WTC11 (cell line): ENCODE measurements at regions not wholly inside any gene's neighbourhood (a gene's known extent, or its start where the extent isn't known, plus 50 kb on each side); places are given as distances from the start of the nearest gene placed in this dataset.

Source experiments
- ATAC-seq: fragments of 200-7000 bp; cut with Tn5 transposase; 2 replicates; pipeline ENCODE4 v1.10.0; 2021; ENCODE audit warnings: mild to moderate bottlenecking, moderate library complexity
- CTCF ChIA-PET: fragments of 300-600 bp; sonication (Branson Sonifier 250); formaldehyde crosslinking; loops from one replicate; lab custom pipeline; 2021; ENCODE audit warnings: antibody characterized with exemption; lab: Charles Lee
- POLR2A ChIA-PET: fragments of 350-600 bp; sonication (Branson Sonifier 250); formaldehyde crosslinking; loops from one replicate; lab custom pipeline; 2021; ENCODE audit warnings: antibody characterized with exemption; lab: Charles Lee
- DNase-seq: peaks from one replicate; pipeline ENCODE4 v3.0.0; 2021; ENCODE audit warnings: low spot score
- H3K27ac Mint-ChIP-seq: 2 replicates; pipeline ENCODE4 v1.8.0; 2021; ENCODE audit warnings: mixed read lengths
- H3K27me3 Mint-ChIP-seq: 2 replicates; pipeline ENCODE4 v1.8.0; 2021; ENCODE audit warnings: low read depth, mild to moderate bottlenecking, moderate library complexity, mixed read lengths
- H3K36me3 Mint-ChIP-seq: 2 replicates; pipeline ENCODE4 v1.8.0; 2021; ENCODE audit warnings: mixed read lengths
- H3K4me1 Mint-ChIP-seq: 2 replicates; pipeline ENCODE4 v1.8.0; 2022; ENCODE audit warnings: mixed read lengths
- H3K4me3 Mint-ChIP-seq: 2 replicates; pipeline ENCODE4 v1.8.0; 2021; ENCODE audit warnings: mild to moderate bottlenecking, moderate library complexity, mixed read lengths
- H3K9me3 Mint-ChIP-seq: 2 replicates; pipeline ENCODE4 v1.8.0; 2021; ENCODE audit warnings: mixed read lengths
- CREB1 ChIP-seq: sonication (generic); formaldehyde crosslinking; IDR thresholded peaks from 2 replicates; pipeline ENCODE4 v1.8.0; 2023; ENCODE audit warnings: mild to moderate bottlenecking, missing genetic modification reagents
- FOXP1 ChIP-seq: sonication (generic); formaldehyde crosslinking; IDR thresholded peaks from 2 replicates; pipeline ENCODE4 v1.8.0; 2022; ENCODE audit warnings: missing genetic modification reagents, mild to moderate bottlenecking, moderate library complexity, borderline replicate concordance
- NFE2L1 ChIP-seq: sonication (generic); formaldehyde crosslinking; IDR thresholded peaks from 2 replicates; pipeline ENCODE4 v1.8.1; 2023; ENCODE audit warnings: missing genetic modification reagents
- NR2C2 ChIP-seq: sonication (generic); formaldehyde crosslinking; IDR thresholded peaks from 2 replicates; pipeline ENCODE4 v1.8.0; 2022; ENCODE audit warnings: mild to moderate bottlenecking, missing genetic modification reagents
- TF ChIP-seq, protein P1 (sequence below): sonication (generic); formaldehyde crosslinking; conservative IDR thresholded peaks from 2 replicates; pipeline ENCODE4 v1.8.1; 2023; ENCODE audit warnings: mild to moderate bottlenecking, low read depth, missing genetic modification reagents, moderate library complexity
- TF ChIP-seq, protein P2 (sequence below): sonication (generic); formaldehyde crosslinking; IDR thresholded peaks from 2 replicates; pipeline ENCODE4 v1.8.0; 2022; ENCODE audit warnings: missing genetic modification reagents
- TF ChIP-seq, protein P3 (sequence below): sonication (generic); formaldehyde crosslinking; IDR thresholded peaks from 2 replicates; pipeline ENCODE4 v1.8.0; 2023; ENCODE audit warnings: mild to moderate bottlenecking, missing genetic modification reagents
- TF ChIP-seq, protein P4 (sequence below): sonication (generic); formaldehyde crosslinking; IDR thresholded peaks from 2 replicates; pipeline ENCODE4 v1.8.0; 2023; ENCODE audit warnings: missing genetic modification reagents, mild to moderate bottlenecking, borderline replicate concordance
- TF ChIP-seq, protein P5 (sequence below): sonication (generic); formaldehyde crosslinking; IDR thresholded peaks from 2 replicates; pipeline ENCODE4 v1.8.1; 2023; ENCODE audit warnings: mild to moderate bottlenecking, missing genetic modification reagents, borderline replicate concordance

DNA sequence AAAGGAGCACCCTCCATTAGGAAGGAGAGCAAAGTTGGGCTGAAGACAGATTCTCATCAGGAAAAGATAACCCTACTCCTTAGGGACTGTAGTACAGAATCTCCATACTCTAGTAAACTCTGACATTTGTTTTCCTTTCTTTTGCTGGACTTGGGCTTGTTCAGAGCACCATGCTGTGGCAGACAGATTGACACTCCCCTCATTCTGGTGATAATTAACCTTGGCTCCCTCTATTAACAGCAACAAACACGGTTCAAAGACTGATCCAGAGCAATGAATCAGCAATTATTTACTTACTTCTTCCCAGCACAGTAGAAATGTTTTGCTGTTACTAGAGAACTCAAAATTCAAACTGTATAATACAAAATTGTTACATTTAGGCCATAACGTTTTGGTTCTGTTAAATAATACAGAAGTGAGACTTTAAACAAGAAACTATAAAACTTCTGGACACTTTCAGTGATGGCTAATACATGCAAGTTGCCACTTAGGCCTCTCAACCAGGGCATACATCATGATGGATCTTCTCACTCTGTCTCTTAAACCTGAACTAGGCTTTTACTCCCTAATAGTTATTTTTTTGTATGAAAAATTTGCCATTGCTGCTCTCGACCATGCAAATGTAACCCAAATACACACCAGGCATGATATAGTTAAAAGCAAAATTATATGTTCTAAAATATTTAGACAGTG is 639.0 kb downstream of the IPMK start:
- Mint-ChIP-seq H3K4me1 (peaks cover 69% of the 10 kb centered on the region), H3K27me3 (no peaks in the 10 kb centered on the region), H3K27ac (peak overlapping the region; percentile 96), H3K9me3 (0 out of 2 replicates have a peak, but pooled peaks cover 3% of the 10 kb centered on the region), H3K36me3 (no peaks in the 10 kb centered on the region), H3K4me3 (peak overlapping the region; percentile 44)
- POLR2A ChIA-PET = interaction anchor here (1.0 kb wide), 1 partner anchor 15 kb away, joined by 3 read pairs; no protein-coding TSS in a partner anchor
- TF ChIP-seq NFE2L1 = peak; percentile 77; the same call in 1 of the 2 replicates
- TF ChIP-seq, protein P1, sequence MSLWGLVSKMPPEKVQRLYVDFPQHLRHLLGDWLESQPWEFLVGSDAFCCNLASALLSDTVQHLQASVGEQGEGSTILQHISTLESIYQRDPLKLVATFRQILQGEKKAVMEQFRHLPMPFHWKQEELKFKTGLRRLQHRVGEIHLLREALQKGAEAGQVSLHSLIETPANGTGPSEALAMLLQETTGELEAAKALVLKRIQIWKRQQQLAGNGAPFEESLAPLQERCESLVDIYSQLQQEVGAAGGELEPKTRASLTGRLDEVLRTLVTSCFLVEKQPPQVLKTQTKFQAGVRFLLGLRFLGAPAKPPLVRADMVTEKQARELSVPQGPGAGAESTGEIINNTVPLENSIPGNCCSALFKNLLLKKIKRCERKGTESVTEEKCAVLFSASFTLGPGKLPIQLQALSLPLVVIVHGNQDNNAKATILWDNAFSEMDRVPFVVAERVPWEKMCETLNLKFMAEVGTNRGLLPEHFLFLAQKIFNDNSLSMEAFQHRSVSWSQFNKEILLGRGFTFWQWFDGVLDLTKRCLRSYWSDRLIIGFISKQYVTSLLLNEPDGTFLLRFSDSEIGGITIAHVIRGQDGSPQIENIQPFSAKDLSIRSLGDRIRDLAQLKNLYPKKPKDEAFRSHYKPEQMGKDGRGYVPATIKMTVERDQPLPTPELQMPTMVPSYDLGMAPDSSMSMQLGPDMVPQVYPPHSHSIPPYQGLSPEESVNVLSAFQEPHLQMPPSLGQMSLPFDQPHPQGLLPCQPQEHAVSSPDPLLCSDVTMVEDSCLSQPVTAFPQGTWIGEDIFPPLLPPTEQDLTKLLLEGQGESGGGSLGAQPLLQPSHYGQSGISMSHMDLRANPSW (CRISPR knock-in tag) = no peak
- TF ChIP-seq, protein P2, sequence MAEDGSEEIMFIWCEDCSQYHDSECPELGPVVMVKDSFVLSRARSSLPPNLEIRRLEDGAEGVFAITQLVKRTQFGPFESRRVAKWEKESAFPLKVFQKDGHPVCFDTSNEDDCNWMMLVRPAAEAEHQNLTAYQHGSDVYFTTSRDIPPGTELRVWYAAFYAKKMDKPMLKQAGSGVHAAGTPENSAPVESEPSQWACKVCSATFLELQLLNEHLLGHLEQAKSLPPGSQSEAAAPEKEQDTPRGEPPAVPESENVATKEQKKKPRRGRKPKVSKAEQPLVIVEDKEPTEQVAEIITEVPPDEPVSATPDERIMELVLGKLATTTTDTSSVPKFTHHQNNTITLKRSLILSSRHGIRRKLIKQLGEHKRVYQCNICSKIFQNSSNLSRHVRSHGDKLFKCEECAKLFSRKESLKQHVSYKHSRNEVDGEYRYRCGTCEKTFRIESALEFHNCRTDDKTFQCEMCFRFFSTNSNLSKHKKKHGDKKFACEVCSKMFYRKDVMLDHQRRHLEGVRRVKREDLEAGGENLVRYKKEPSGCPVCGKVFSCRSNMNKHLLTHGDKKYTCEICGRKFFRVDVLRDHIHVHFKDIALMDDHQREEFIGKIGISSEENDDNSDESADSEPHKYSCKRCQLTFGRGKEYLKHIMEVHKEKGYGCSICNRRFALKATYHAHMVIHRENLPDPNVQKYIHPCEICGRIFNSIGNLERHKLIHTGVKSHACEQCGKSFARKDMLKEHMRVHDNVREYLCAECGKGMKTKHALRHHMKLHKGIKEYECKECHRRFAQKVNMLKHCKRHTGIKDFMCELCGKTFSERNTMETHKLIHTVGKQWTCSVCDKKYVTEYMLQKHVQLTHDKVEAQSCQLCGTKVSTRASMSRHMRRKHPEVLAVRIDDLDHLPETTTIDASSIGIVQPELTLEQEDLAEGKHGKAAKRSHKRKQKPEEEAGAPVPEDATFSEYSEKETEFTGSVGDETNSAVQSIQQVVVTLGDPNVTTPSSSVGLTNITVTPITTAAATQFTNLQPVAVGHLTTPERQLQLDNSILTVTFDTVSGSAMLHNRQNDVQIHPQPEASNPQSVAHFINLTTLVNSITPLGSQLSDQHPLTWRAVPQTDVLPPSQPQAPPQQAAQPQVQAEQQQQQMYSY = peak; percentile 10; the same call in 1 of the 2 replicates
- TF ChIP-seq, protein P3, sequence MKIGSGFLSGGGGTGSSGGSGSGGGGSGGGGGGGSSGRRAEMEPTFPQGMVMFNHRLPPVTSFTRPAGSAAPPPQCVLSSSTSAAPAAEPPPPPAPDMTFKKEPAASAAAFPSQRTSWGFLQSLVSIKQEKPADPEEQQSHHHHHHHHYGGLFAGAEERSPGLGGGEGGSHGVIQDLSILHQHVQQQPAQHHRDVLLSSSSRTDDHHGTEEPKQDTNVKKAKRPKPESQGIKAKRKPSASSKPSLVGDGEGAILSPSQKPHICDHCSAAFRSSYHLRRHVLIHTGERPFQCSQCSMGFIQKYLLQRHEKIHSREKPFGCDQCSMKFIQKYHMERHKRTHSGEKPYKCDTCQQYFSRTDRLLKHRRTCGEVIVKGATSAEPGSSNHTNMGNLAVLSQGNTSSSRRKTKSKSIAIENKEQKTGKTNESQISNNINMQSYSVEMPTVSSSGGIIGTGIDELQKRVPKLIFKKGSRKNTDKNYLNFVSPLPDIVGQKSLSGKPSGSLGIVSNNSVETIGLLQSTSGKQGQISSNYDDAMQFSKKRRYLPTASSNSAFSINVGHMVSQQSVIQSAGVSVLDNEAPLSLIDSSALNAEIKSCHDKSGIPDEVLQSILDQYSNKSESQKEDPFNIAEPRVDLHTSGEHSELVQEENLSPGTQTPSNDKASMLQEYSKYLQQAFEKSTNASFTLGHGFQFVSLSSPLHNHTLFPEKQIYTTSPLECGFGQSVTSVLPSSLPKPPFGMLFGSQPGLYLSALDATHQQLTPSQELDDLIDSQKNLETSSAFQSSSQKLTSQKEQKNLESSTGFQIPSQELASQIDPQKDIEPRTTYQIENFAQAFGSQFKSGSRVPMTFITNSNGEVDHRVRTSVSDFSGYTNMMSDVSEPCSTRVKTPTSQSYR (CRISPR knock-in tag) = no peak
- CTCF ChIA-PET = interaction anchor here (1.5 kb wide), 1 partner anchor 28 kb away, joined by 8 read pairs; no protein-coding TSS in a partner anchor
- ATAC-seq (peak; percentile 64), DNase-seq (no peak)

DNA sequence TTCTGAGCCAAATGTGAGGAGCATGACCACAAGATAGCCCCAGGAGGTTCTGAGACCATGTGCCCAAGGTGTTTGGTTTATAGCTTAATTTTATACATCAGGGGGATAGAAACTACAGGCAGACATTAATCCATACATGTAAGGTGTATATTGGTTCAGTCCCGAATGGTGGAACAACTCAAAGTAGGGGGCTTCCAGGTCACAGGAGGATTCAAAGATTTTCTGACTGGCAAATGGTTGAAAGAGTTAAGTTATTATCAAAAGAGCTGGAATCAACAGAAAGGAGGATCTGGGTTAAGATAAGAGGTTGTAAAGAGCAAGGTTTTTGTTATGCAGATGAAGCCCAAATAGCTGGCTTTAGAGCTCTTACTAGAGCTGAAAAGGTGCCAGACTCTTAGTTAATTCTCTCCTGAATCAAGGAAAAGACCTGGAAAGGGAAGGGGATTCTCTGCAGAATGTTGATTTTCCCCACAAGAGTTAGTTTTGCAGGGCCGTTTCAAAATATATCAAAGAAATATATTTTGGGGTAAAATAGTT is 640.0 kb downstream of the IPMK start:
- H3K4me1 Mint-ChIP-seq = peaks cover 61% of the 10 kb centered on the region
- CTCF ChIA-PET = interaction anchor here (0.8 to 1.5 kb wide), 4 partner anchors 29 to 525 kb away, joined by 3 to 8 read pairs (median 3); no protein-coding TSS in a partner anchor

More for the DNA sequence above, 640.0 kb downstream of the IPMK start:
- ATAC-seq = peak; percentile 88
- Mint-ChIP-seq H3K9me3 (no peaks in the 10 kb centered on the region), H3K36me3 (no peaks in the 10 kb centered on the region)
- TF ChIP-seq CREB1 = no peak
- TF ChIP-seq, protein P4, sequence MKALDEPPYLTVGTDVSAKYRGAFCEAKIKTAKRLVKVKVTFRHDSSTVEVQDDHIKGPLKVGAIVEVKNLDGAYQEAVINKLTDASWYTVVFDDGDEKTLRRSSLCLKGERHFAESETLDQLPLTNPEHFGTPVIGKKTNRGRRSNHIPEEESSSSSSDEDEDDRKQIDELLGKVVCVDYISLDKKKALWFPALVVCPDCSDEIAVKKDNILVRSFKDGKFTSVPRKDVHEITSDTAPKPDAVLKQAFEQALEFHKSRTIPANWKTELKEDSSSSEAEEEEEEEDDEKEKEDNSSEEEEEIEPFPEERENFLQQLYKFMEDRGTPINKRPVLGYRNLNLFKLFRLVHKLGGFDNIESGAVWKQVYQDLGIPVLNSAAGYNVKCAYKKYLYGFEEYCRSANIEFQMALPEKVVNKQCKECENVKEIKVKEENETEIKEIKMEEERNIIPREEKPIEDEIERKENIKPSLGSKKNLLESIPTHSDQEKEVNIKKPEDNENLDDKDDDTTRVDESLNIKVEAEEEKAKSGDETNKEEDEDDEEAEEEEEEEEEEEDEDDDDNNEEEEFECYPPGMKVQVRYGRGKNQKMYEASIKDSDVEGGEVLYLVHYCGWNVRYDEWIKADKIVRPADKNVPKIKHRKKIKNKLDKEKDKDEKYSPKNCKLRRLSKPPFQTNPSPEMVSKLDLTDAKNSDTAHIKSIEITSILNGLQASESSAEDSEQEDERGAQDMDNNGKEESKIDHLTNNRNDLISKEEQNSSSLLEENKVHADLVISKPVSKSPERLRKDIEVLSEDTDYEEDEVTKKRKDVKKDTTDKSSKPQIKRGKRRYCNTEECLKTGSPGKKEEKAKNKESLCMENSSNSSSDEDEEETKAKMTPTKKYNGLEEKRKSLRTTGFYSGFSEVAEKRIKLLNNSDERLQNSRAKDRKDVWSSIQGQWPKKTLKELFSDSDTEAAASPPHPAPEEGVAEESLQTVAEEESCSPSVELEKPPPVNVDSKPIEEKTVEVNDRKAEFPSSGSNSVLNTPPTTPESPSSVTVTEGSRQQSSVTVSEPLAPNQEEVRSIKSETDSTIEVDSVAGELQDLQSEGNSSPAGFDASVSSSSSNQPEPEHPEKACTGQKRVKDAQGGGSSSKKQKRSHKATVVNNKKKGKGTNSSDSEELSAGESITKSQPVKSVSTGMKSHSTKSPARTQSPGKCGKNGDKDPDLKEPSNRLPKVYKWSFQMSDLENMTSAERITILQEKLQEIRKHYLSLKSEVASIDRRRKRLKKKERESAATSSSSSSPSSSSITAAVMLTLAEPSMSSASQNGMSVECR (CRISPR knock-in tag) = no peak
- no peak for TF ChIP-seq NR2C2 (CRISPR knock-in tag)
- TF ChIP-seq, protein P5, sequence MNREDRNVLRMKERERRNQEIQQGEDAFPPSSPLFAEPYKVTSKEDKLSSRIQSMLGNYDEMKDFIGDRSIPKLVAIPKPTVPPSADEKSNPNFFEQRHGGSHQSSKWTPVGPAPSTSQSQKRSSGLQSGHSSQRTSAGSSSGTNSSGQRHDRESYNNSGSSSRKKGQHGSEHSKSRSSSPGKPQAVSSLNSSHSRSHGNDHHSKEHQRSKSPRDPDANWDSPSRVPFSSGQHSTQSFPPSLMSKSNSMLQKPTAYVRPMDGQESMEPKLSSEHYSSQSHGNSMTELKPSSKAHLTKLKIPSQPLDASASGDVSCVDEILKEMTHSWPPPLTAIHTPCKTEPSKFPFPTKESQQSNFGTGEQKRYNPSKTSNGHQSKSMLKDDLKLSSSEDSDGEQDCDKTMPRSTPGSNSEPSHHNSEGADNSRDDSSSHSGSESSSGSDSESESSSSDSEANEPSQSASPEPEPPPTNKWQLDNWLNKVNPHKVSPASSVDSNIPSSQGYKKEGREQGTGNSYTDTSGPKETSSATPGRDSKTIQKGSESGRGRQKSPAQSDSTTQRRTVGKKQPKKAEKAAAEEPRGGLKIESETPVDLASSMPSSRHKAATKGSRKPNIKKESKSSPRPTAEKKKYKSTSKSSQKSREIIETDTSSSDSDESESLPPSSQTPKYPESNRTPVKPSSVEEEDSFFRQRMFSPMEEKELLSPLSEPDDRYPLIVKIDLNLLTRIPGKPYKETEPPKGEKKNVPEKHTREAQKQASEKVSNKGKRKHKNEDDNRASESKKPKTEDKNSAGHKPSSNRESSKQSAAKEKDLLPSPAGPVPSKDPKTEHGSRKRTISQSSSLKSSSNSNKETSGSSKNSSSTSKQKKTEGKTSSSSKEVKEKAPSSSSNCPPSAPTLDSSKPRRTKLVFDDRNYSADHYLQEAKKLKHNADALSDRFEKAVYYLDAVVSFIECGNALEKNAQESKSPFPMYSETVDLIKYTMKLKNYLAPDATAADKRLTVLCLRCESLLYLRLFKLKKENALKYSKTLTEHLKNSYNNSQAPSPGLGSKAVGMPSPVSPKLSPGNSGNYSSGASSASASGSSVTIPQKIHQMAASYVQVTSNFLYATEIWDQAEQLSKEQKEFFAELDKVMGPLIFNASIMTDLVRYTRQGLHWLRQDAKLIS (CRISPR knock-in tag) = no peak
- TF ChIP-seq FOXP1 (CRISPR knock-in tag) = no peak
- TF ChIP-seq, all 79 proteins: peak for 0
- H3K4me3 Mint-ChIP-seq = peak overlapping the region; percentile 44; the same call in 1 of the 2 replicates
- no peaks in the 10 kb centered on the region for H3K27me3 Mint-ChIP-seq
- DNase-seq = no peak
- peak overlapping the region; percentile 96 for H3K27ac Mint-ChIP-seq
- POLR2A ChIA-PET = interaction anchor here (0.5 to 1.0 kb wide), 2 partner anchors 16 to 30 kb away, joined by 3 to 4 read pairs; no protein-coding TSS in a partner anchor
